AG09319 (cell line): ENCODE measurements at regions not wholly inside any gene's neighbourhood (a gene's known extent, or its start where the extent isn't known, plus 50 kb on each side); places are given as distances from the start of the nearest gene placed in this dataset.
"Not testable (repeated sequence)": the region's sequence is repeated elsewhere in the genome, so short reads cannot be mapped to it uniquely, and the experiment has no call there.

Source experiments
- DNase-seq: peaks from one replicate; pipeline ENCODE4 v3.0.0-alpha.2; 2010; ENCODE audit warnings: low read depth; ENCODE audit errors: extremely low read depth
- TF ChIP-seq, protein P1 (sequence below): IDR thresholded peaks from 2 replicates; pipeline ENCODE4 v1.5.1; 2011; ENCODE audit warnings: low read depth, mild to moderate bottlenecking, inconsistent platforms, low read length, moderate library complexity

DNA sequence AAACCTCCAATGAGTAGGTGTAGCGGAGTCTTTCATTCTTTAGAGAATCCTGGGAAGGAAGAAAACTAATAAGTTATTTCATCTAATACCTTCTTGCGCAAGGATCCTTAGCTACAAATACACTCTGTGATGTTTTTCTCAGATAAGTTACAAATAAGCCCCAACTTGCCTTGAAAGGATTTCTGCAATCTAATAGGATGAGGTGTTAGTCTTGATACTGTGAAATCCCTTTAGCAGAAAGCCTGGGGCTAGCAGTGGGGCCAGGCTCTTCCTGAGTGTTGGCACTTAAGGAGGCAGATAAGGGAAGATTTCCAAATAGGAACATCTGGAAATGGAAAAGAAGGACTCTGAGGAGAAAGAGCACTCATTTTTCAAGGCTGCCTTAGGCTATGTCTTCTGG, 168.0 kb upstream of the DAB1 start:
- DNase-seq: no peak
- TF ChIP-seq, protein P1, sequence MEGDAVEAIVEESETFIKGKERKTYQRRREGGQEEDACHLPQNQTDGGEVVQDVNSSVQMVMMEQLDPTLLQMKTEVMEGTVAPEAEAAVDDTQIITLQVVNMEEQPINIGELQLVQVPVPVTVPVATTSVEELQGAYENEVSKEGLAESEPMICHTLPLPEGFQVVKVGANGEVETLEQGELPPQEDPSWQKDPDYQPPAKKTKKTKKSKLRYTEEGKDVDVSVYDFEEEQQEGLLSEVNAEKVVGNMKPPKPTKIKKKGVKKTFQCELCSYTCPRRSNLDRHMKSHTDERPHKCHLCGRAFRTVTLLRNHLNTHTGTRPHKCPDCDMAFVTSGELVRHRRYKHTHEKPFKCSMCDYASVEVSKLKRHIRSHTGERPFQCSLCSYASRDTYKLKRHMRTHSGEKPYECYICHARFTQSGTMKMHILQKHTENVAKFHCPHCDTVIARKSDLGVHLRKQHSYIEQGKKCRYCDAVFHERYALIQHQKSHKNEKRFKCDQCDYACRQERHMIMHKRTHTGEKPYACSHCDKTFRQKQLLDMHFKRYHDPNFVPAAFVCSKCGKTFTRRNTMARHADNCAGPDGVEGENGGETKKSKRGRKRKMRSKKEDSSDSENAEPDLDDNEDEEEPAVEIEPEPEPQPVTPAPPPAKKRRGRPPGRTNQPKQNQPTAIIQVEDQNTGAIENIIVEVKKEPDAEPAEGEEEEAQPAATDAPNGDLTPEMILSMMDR: no peak

GRCh38 chr1:57590978-57591377, 167.1 kb upstream of the DAB1 start:
- TF ChIP-seq, protein P1: no peak
- no peak for DNase-seq

DNA sequence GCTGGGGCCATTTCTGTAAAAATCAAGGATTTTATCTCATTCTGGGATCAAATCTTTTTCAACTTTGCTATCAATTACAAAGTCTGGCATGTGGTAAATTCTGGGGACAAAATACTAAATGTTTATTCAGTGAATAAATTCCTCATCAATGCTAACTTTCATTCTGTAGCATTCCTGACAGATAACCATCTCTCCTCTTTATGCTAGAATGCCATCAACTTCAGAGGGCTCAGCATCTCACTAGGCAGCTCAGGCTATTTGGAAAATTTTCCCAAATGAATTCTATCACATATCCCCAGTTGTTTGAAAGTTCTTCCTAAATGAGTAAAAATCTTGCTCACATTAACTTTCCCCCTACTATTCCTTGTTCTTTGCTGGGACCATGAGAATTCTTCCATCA, 163.0 kb upstream of the DAB1 start:
- TF ChIP-seq, protein P1: no peak
- DNase-seq: no peak

DNA sequence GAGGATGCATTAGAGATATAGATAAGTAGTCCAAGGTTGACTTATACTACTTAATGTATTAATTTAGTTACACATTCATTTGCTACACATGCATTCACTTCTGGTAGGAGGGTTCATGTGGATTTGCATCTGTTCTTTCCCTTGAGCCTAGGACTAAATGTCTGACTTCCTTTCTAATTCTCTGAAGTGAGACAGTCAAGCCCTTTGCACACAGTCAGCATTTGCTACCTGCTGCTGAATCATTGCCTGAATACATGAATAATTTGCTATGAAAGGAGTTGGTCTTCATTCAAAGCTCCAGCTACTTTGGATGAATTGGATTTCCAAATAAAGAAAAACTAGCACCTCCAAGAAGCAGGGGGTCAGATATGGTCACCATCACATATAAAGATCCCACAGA, 154.8 kb upstream of the DAB1 start:
- TF ChIP-seq, protein P1: no peak

DNA sequence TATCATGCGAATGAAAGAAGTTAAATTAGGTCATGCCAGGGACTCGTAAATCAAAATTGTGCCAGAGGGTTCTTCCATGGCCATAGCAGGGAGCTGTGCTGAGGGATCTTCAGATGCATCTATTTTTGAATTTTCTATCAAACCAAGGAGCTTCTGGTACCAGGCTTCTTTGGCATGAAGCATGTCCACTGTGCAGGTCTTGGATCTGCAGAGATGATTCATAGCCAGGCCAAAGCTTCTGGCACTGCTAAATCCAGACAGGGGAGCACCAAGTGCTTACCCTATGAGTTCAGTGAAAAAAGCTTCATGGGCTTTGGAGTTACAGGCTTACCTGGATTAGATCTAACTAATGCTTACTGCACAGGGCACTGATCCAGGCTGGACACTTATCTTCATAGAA, 154.2 kb upstream of the DAB1 start:
- TF ChIP-seq, protein P1: no peak
- no peak for DNase-seq

More for the DNA sequence above, 154.8 kb upstream of the DAB1 start:
- DNase-seq: no peak

GRCh38 chr1:57576756-57577155, 152.9 kb upstream of the DAB1 start:
- TF ChIP-seq, protein P1: no peak
- DNase-seq: no peak

DNA sequence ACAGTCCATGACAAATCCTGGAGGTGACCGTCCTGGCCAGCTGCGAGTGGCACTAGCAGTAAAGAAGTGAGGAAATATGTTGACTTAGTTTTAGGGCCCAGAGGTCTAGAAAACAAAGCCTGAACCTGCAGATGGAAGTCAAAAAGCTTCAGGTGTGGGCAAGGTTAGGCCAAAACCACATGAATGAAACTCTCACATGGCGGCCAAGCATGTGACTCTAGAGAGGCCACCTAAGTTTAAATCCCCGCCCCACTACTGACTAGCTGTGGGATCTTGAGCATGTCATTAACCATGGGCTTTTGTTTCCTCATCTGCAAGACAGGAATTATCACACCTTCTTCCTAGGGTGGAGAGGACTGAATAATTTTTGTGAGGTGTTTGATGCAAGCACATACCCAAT, 148.2 kb upstream of the DAB1 start:
- TF ChIP-seq, protein P1: no peak

DNA sequence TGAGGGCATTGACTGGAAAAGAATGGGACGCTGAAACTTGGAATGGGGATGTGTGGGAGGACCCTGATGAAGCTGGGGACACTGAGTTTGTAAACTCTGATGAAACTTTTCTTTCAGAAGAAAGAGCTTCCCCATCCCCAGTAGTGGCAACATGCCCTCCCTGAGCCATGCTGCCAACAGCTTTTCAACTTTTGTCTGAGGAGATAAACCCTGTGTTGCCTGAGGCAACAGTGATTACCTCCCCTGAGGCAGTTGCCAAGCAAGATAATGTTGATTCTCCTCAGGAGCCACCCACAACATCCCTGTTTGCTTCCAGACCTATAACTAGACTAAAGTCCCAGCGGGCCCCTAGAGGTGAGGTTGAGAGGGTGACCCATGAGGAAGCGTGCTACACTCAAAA, 134.2 kb upstream of the DAB1 start:
- not testable (repeated sequence) for DNase-seq

More for the DNA sequence above, 148.2 kb upstream of the DAB1 start:
- DNase-seq: no peak
